ENCODE measurements at regions not wholly inside any gene's neighbourhood (a gene's known extent, or its start where the extent isn't known, plus 50 kb on each side); places are given as distances from the start of the nearest gene placed in this dataset.

GRCh38 chr7:11952972-11953371 lies 121.0 kb upstream of the THSD7A start:
- Histone ChIP-seq H4K20me1 (ENCODE audit: control insufficient read depth, insufficient read depth, insufficient read length) (no peaks in the 10 kb centered on the region), H3T11ph (ENCODE audit: low read length) (no peak overlapping the region), H4K8ac (replicated peaks; ENCODE audit: insufficient read length, low read depth, low read length) (no peak overlapping the region), H3K4me2 (ENCODE audit: insufficient read depth, insufficient read length, low read length) (no peak overlapping the region), H2BK20ac (ENCODE audit: low read depth, low read length, poor library complexity, severe bottlenecking) (no peak overlapping the region), H3K14ac (ENCODE audit: insufficient read depth, low read length) (no peak overlapping the region), H3K4ac (ENCODE audit: low read depth, low read length) (no peak overlapping the region), H2AFZ (ENCODE audit: low read length) (no peak overlapping the region), H3K18ac (ENCODE audit: insufficient read length, low read depth, low read length) (no peak overlapping the region), H2AK5ac (ENCODE audit: insufficient read length, low read length) (no peak overlapping the region), H2BK15ac (ENCODE audit: low read depth, low read length) (no peak overlapping the region), H2BK12ac (ENCODE audit: insufficient read length, low read depth, low read length) (no peak overlapping the region), H4K91ac (ENCODE audit: insufficient read length, low read depth, low read length) (no peak overlapping the region), H3K79me2 (ENCODE audit: insufficient read depth, low read length) (no peaks in the 10 kb centered on the region), H3K9ac (ENCODE audit: extremely low read depth, insufficient read length, low read length) (no peak overlapping the region), H3K27ac (ENCODE audit: insufficient read length, low read depth, low read length) (no peak overlapping the region), H4K5ac (ENCODE audit: insufficient read length, low read depth, low read length) (no peak overlapping the region), H2BK5ac (ENCODE audit: insufficient read length, low read length) (no peak overlapping the region), H3K4me1 (ENCODE audit: insufficient read depth, low read length) (no peaks in the 10 kb centered on the region), H3K27me3 (ENCODE audit: insufficient read depth, low read length) (no peaks in the 10 kb centered on the region), H2BK120ac (ENCODE audit: low read depth, low read length, poor library complexity, severe bottlenecking) (no peak overlapping the region), H3K79me1 (ENCODE audit: insufficient read depth, low read depth, low read length, poor library complexity, severe bottlenecking) (no peaks in the 10 kb centered on the region), H3K56ac (ENCODE audit: insufficient read length, low read depth, low read length) (no peak overlapping the region), H3K23me2 (ENCODE audit: insufficient read length, low read depth, low read length, poor library complexity, severe bottlenecking) (no peaks in the 10 kb centered on the region), H3K23ac (ENCODE audit: insufficient read length, low read depth, low read length) (no peak overlapping the region), H3K9me3 (ENCODE audit: control insufficient read depth, low read depth, low read length) (no peaks in the 10 kb centered on the region)
- H3K4me3 Mint-ChIP-seq = no peak overlapping the region
- H3K9me3 Mint-ChIP-seq = peaks cover 6 to 7% of the 10 kb centered on the region in 2 experiments; a peak in 3 of 5 replicates
- H3K36me3 Mint-ChIP-seq (ENCODE audit: insufficient read depth in 1 of 3, low read depth in 3 of 3) = peaks cover 0 to 18% (median 2%) of the 10 kb centered on the region in 3 experiments; a peak in 3 of 7 replicates
- no peak for DNase-seq
- no peaks in the 10 kb centered on the region for H3K27me3 Mint-ChIP-seq (ENCODE audit: low read depth)
- peaks cover 4 to 10% of the 10 kb centered on the region in 2 experiments; a peak in 3 of 4 replicates for H3K4me1 Mint-ChIP-seq
- no CpG with 5 or more reads among the region's 2 CpGs for WGBS (ENCODE audit: extremely low coverage, insufficient read length, low lambda C conversion rate)
- no peak for TF ChIP-seq CTCF (conservative IDR thresholded peaks at IDR 0.05)
- no peak overlapping the region for H3K27ac Mint-ChIP-seq

All from H9 (cell line).